NOMO-1 treated with dmso at 0.1 percent for 144 hours (cell line): ENCODE measurements at regions not wholly inside any gene's neighbourhood (a gene's known extent, or its start where the extent isn't known, plus 50 kb on each side); places are given as distances from the start of the nearest gene placed in this dataset.

ENCODE experiments used
- DNase-seq: peaks from one replicate; lab custom pipeline; 2025; ENCODE audit not compliant: unreplicated experiment; lab: John Stamatoyannopoulos, UW

- no peak for DNase-seq
Observed at GRCh38 chr10:53022611-53023088, 250.1 kb upstream of the MBL2 start.

GRCh38 chr10:53013201-53013810 is 240.7 kb upstream of the MBL2 start:
- peak; percentile 43 for DNase-seq

GRCh38 chr10:53009961-53010907 is 237.7 kb upstream of the MBL2 start:
- no peak for DNase-seq

GRCh38 chr10:53007527-53007842 is 234.9 kb upstream of the MBL2 start:
- DNase-seq = no peak

GRCh38 chr10:53006663-53007526 is 234.3 kb upstream of the MBL2 start:
- no peak for DNase-seq

- DNase-seq = no peak
Observed at GRCh38 chr10:53005612-53006345, 233.2 kb upstream of the MBL2 start.

GRCh38 chr10:53003094-53003493 is 230.5 kb upstream of the MBL2 start:
- peak; percentile 16 for DNase-seq

- DNase-seq = no peak
Observed at GRCh38 chr10:52999681-53000080, 227.1 kb upstream of the MBL2 start.

- DNase-seq = no peak
Observed at GRCh38 chr10:52999258-52999657, 226.7 kb upstream of the MBL2 start.

GRCh38 chr10:52997007-52997406 is 224.4 kb upstream of the MBL2 start:
- DNase-seq = no peak

GRCh38 chr10:52994370-52994769 is 221.8 kb upstream of the MBL2 start:
- no peak for DNase-seq

GRCh38 chr10:52993109-52993508 is 220.5 kb upstream of the MBL2 start:
- DNase-seq = no peak

GRCh38 chr10:52992567-52992966 is 220.0 kb upstream of the MBL2 start:
- no peak for DNase-seq

- no peak for DNase-seq
Observed at GRCh38 chr10:52988923-52989322, 216.3 kb upstream of the MBL2 start.

- no peak for DNase-seq
Observed at GRCh38 chr10:52986125-52986524, 213.5 kb upstream of the MBL2 start.

- no peak for DNase-seq
Observed at GRCh38 chr10:52984169-52984568, 211.6 kb upstream of the MBL2 start.

- DNase-seq = no peak
Observed at GRCh38 chr10:52979295-52979990, 206.9 kb upstream of the MBL2 start.

- DNase-seq = no peak
Observed at GRCh38 chr10:52977581-52977980, 205.0 kb upstream of the MBL2 start.

- no peak for DNase-seq
Observed at GRCh38 chr10:52967806-52968795, 195.5 kb upstream of the MBL2 start.
